Stimulated activated CD4-positive, alpha-beta T cell treated with anti-CD3 and anti-CD28 coated beads, Interleukin-12 subunit alpha, Interleukin-12 subunit beta, amount 100 ng/mL, for 4 hours (primary cell): ENCODE measurements at regions not wholly inside any gene's neighbourhood (a gene's known extent, or its start where the extent isn't known, plus 50 kb on each side); places are given as distances from the start of the nearest gene placed in this dataset.

Source experiments
- DNase-seq: peaks from one replicate; pipeline ENCODE4 v3.0.0-alpha.2; 2020

- DNase-seq: no peak
These were observed 341.1 kb downstream of the TGFB2 start for GRCh38 chr1:218686258-218686657.

GRCh38 chr1:218686761-218687160 is 341.6 kb downstream of the TGFB2 start:
- DNase-seq: no peak

GRCh38 chr1:218692808-218693207 is 347.7 kb downstream of the TGFB2 start:
- DNase-seq: no peak

- no peak for DNase-seq
These were observed 348.5 kb downstream of the TGFB2 start for GRCh38 chr1:218693599-218693998.

GRCh38 chr1:218694085-218694484 is 348.9 kb downstream of the TGFB2 start:
- no peak for DNase-seq

- DNase-seq: no peak
These were observed 349.5 kb downstream of the TGFB2 start for GRCh38 chr1:218694636-218695035.

GRCh38 chr1:218695525-218695924 is 350.4 kb downstream of the TGFB2 start:
- DNase-seq: no peak

GRCh38 chr1:218698141-218698540 is 353.0 kb downstream of the TGFB2 start:
- DNase-seq: no peak

- no peak for DNase-seq
These were observed 354.3 kb downstream of the TGFB2 start for GRCh38 chr1:218699421-218699820.

- DNase-seq: no peak
These were observed 354.7 kb downstream of the TGFB2 start for GRCh38 chr1:218699865-218700264.

GRCh38 chr1:218700666-218701065 is 355.5 kb downstream of the TGFB2 start:
- no peak for DNase-seq

- no peak for DNase-seq
These were observed 356.0 kb downstream of the TGFB2 start for GRCh38 chr1:218701131-218701530.

- DNase-seq: no peak
These were observed 357.6 kb downstream of the TGFB2 start for GRCh38 chr1:218702775-218703174.

- DNase-seq: no peak
These were observed 358.7 kb downstream of the TGFB2 start for GRCh38 chr1:218703836-218704235.

- no peak for DNase-seq
These were observed 360.3 kb downstream of the TGFB2 start for GRCh38 chr1:218705391-218705790.

- no peak for DNase-seq
These were observed 361.1 kb downstream of the TGFB2 start for GRCh38 chr1:218705911-218706893.

- no peak for DNase-seq
These were observed 365.9 kb downstream of the TGFB2 start for GRCh38 chr1:218711001-218711400.

GRCh38 chr1:218711884-218712674 is 366.9 kb downstream of the TGFB2 start:
- DNase-seq: no peak

- DNase-seq: no peak
These were observed 367.5 kb downstream of the TGFB2 start for GRCh38 chr1:218712677-218713076.

- no peak for DNase-seq
These were observed 371.0 kb downstream of the TGFB2 start for GRCh38 chr1:218715961-218716669.

GRCh38 chr1:218717575-218717974 is 372.4 kb downstream of the TGFB2 start:
- no peak for DNase-seq

GRCh38 chr1:218718206-218718605 is 373.1 kb downstream of the TGFB2 start:
- no peak for DNase-seq

GRCh38 chr1:218718977-218719376 is 373.8 kb downstream of the TGFB2 start:
- no peak for DNase-seq
